H7 (cell line): ENCODE measurements at regions not wholly inside any gene's neighbourhood (a gene's known extent, or its start where the extent isn't known, plus 50 kb on each side); places are given as distances from the start of the nearest gene placed in this dataset.
"Not testable (repeated sequence)": the region's sequence is repeated elsewhere in the genome, so short reads cannot be mapped to it uniquely, and the experiment has no call there.

Experiments used
- DNase-seq: peaks from one replicate; pipeline ENCODE4 v3.0.0; 2012
- H3K27me3 ChIP-seq: 2 replicates; pipeline ENCODE4 v1.6.0; 2011; ENCODE audit warnings: mild to moderate bottlenecking, low read length; ENCODE audit not compliant: control insufficient read depth, insufficient read depth
- H3K36me3 ChIP-seq: replicated peaks from 2 replicates; pipeline ENCODE4 v1.5.1; 2011; ENCODE audit warnings: low read length; ENCODE audit not compliant: control insufficient read depth, insufficient read depth
- H3K4me3 ChIP-seq: 2 replicates; pipeline ENCODE4 v1.5.1; 2011; ENCODE audit warnings: low read depth, mild to moderate bottlenecking, control low read depth, low read length, moderate library complexity; ENCODE audit not compliant: insufficient read depth

GRCh38 chr10:52570490-52570889, 202.1 kb downstream of the MBL2 start:
- DNase-seq, result no peak
- H3K4me3 ChIP-seq, result no peak overlapping the region
- H3K27me3 ChIP-seq, result no peaks in the 10 kb centered on the region
- no peaks in the 10 kb centered on the region for H3K36me3 ChIP-seq

GRCh38 chr10:52571018-52571417, 201.6 kb downstream of the MBL2 start:
- Histone ChIP-seq H3K27me3 (no peaks in the 10 kb centered on the region), H3K4me3 (no peak overlapping the region), H3K36me3 (no peaks in the 10 kb centered on the region)
- no peak for DNase-seq

GRCh38 chr10:52571516-52572182, 200.9 kb downstream of the MBL2 start:
- H3K4me3 ChIP-seq, result no peak overlapping the region

GRCh38 chr10:52573347-52573746, 199.2 kb downstream of the MBL2 start:
- Histone ChIP-seq H3K36me3 (no peaks in the 10 kb centered on the region), H3K27me3 (no peaks in the 10 kb centered on the region), H3K4me3 (no peak overlapping the region)
- DNase-seq, result no peak

More at GRCh38 chr10:52571516-52572182, 200.9 kb downstream of the MBL2 start:
- Histone ChIP-seq H3K36me3 (no peaks in the 10 kb centered on the region), H3K27me3 (no peaks in the 10 kb centered on the region)
- DNase-seq, result no peak

- Histone ChIP-seq H3K4me3 (no peak overlapping the region), H3K27me3 (no peaks in the 10 kb centered on the region), H3K36me3 (no peaks in the 10 kb centered on the region)
- DNase-seq, result no peak
Observed at GRCh38 chr10:52574697-52575096, 197.9 kb downstream of the MBL2 start.

GRCh38 chr10:52577047-52577446, 195.5 kb downstream of the MBL2 start:
- Histone ChIP-seq H3K27me3 (no peaks in the 10 kb centered on the region), H3K36me3 (no peaks in the 10 kb centered on the region), H3K4me3 (no peak overlapping the region)
- DNase-seq, result no peak

- H3K27me3 ChIP-seq, result no peaks in the 10 kb centered on the region
- DNase-seq, result no peak
- no peak overlapping the region for H3K4me3 ChIP-seq
- H3K36me3 ChIP-seq, result no peaks in the 10 kb centered on the region
Observed at GRCh38 chr10:52578871-52579405, 193.6 kb downstream of the MBL2 start.

- H3K4me3 ChIP-seq, DNase-seq, H3K27me3 ChIP-seq, H3K36me3 ChIP-seq: not testable (repeated sequence)
Observed at GRCh38 chr10:52581636-52582035, 190.9 kb downstream of the MBL2 start.

GRCh38 chr10:52583336-52583735, 189.2 kb downstream of the MBL2 start:
- DNase-seq, result no peak
- no peaks in the 10 kb centered on the region for H3K36me3 ChIP-seq
- no peaks in the 10 kb centered on the region for H3K27me3 ChIP-seq

GRCh38 chr10:52586710-52587109, 185.9 kb downstream of the MBL2 start:
- no peak for DNase-seq
- Histone ChIP-seq H3K4me3 (no peak overlapping the region), H3K27me3 (no peaks in the 10 kb centered on the region), H3K36me3 (no peaks in the 10 kb centered on the region)

More at GRCh38 chr10:52583336-52583735, 189.2 kb downstream of the MBL2 start:
- H3K4me3 ChIP-seq, result no peak overlapping the region

GRCh38 chr10:52597189-52597863, 175.3 kb downstream of the MBL2 start:
- Histone ChIP-seq H3K27me3 (no peaks in the 10 kb centered on the region), H3K4me3 (no peak overlapping the region), H3K36me3 (no peaks in the 10 kb centered on the region)
- no peak for DNase-seq

- Histone ChIP-seq H3K4me3 (no peak overlapping the region), H3K27me3 (no peaks in the 10 kb centered on the region), H3K36me3 (no peaks in the 10 kb centered on the region)
- DNase-seq, result no peak
Observed at GRCh38 chr10:52598936-52599335, 173.6 kb downstream of the MBL2 start.

- Histone ChIP-seq H3K36me3 (no peaks in the 10 kb centered on the region), H3K4me3 (no peak overlapping the region), H3K27me3 (no peaks in the 10 kb centered on the region)
- DNase-seq, result no peak
Observed at GRCh38 chr10:52599551-52600200, 172.9 kb downstream of the MBL2 start.

GRCh38 chr10:52604131-52604530, 168.5 kb downstream of the MBL2 start:
- not testable (repeated sequence) for H3K27me3 ChIP-seq, H3K36me3 ChIP-seq, DNase-seq, H3K4me3 ChIP-seq

GRCh38 chr10:52609071-52609470, 163.5 kb downstream of the MBL2 start:
- no peaks in the 10 kb centered on the region for H3K36me3 ChIP-seq
- no peak overlapping the region for H3K4me3 ChIP-seq
- H3K27me3 ChIP-seq, result no peaks in the 10 kb centered on the region
- no peak for DNase-seq
